ENCODE measurements at regions not wholly inside any gene's neighbourhood (a gene's known extent, or its start where the extent isn't known, plus 50 kb on each side); places are given as distances from the start of the nearest gene placed in this dataset.

GRCh38 chr21:39118061-39118460, 65.2 kb downstream of the PSMG1 start:
- TF ChIP-seq, protein P1, sequence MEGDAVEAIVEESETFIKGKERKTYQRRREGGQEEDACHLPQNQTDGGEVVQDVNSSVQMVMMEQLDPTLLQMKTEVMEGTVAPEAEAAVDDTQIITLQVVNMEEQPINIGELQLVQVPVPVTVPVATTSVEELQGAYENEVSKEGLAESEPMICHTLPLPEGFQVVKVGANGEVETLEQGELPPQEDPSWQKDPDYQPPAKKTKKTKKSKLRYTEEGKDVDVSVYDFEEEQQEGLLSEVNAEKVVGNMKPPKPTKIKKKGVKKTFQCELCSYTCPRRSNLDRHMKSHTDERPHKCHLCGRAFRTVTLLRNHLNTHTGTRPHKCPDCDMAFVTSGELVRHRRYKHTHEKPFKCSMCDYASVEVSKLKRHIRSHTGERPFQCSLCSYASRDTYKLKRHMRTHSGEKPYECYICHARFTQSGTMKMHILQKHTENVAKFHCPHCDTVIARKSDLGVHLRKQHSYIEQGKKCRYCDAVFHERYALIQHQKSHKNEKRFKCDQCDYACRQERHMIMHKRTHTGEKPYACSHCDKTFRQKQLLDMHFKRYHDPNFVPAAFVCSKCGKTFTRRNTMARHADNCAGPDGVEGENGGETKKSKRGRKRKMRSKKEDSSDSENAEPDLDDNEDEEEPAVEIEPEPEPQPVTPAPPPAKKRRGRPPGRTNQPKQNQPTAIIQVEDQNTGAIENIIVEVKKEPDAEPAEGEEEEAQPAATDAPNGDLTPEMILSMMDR (conservative IDR thresholded peaks at IDR 0.05; ENCODE audit: low read depth, low read length), result no peak
- no peak for DNase-seq (ENCODE audit: low read depth)

DNA sequence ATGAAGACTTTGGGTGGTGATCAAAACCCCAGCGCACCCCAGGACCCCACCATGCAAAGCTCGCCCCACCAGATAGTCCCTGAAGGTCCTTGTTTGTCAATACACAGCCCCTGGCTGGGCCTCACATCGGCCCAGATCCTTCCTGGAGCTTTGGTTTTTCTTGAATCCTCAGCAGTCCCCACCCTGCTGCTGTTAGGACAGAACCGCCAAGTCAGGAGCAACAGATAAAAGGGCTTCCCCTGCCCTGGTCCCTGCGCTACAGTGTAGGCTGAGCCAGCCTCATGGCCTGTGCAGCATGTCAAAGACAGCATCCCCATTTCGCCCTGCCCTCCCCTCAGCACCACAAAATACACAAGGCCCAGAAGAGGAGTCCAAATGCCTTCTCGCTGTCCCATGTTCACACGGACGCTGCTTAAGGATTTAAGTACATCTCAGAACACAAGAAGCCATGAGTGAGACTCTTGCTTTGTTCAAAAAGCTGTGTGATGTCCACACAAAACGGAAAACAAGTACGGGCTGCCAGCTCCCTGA, 65.7 kb downstream of the PSMG1 start:
- TF ChIP-seq, protein P1 (conservative IDR thresholded peaks at IDR 0.05; ENCODE audit: low read depth, low read length), result no peak
- H3K4me3 ChIP-seq (ENCODE audit: low read length), result no peak overlapping the region
- DNase-seq (ENCODE audit: low read depth), result no peak

More at GRCh38 chr21:39118061-39118460, 65.2 kb downstream of the PSMG1 start:
- H3K4me3 ChIP-seq (ENCODE audit: low read length), result no peak overlapping the region

DNA sequence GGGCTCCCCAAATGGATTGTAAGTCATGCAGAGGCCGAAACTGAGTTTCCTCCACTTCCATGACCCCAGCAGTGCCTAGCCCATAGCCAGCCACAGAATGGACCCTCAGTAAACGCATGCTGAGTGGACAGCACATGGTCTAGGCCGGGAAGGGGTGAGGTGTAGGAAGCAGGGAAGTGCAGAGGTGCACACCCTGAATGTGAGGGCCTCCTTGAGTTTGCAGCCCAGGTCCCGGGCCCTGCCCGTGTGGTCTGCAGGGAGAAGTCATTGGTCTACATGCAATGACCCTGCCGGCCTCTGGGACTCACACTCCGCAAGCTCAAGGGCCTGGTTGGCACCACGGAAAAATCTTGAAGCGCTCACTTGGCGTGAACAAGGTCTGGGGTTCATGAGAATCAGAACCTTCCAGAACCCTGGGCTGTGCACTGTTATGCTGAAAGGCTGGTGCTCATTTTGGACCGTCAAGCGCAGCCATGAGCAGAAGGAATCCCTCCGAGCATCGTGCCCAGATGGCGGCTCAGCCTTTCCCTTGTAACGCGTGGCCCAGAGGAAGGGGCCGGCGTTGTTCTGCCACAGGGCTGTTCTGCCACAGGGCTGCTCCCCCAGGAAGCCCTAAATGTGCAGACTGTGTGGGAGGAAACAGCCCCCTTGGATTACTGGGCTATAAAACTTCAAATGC, 66.4 kb downstream of the PSMG1 start:
- H3K4me3 ChIP-seq (ENCODE audit: low read length), result no peak overlapping the region
- no peak for DNase-seq (ENCODE audit: low read depth)
- TF ChIP-seq, protein P1 (conservative IDR thresholded peaks at IDR 0.05; ENCODE audit: low read depth, low read length), result no peak

- no peak for DNase-seq (ENCODE audit: low read depth)
- TF ChIP-seq, protein P1 (conservative IDR thresholded peaks at IDR 0.05; ENCODE audit: low read depth, low read length), result no peak
These were observed 67.5 kb downstream of the PSMG1 start for GRCh38 chr21:39115576-39116235.

GRCh38 chr21:39114871-39115575, 68.2 kb downstream of the PSMG1 start:
- H3K4me3 ChIP-seq (ENCODE audit: low read length), result no peak overlapping the region
- TF ChIP-seq, protein P1 (conservative IDR thresholded peaks at IDR 0.05; ENCODE audit: low read depth, low read length), result no peak
- DNase-seq (ENCODE audit: low read depth), result no peak

More at GRCh38 chr21:39115576-39116235, 67.5 kb downstream of the PSMG1 start:
- no peak overlapping the region for H3K4me3 ChIP-seq (ENCODE audit: low read length)

DNA sequence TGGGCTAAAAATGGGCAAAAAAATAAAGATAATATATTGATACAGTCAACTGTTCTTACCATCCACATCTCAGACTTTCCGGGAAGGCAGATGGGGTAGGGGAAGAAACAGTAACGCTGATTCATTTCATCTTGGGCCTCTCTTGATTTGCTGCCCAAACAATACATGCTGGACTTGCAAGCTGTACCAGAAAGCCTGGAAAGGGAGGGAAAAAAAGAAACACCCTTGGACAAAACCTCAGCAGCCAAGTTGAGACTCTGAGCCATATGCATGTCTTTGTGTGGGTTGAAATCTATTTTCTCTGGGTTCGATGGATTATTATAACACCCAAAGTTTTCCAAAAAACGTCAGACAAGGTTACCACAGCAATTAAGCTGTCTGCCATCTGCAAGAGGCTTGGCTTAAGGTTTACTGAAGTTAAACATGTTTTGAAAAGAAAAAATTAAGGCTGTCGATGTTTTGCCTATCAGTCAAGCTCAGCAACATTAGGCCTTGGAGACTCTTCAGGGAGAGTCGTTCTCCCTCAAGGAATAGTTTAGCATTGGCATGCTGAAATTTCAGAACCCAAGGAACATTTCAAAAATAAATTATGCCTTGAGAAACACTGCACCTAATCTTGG, 71.2 kb downstream of the PSMG1 start:
- TF ChIP-seq, protein P1 (conservative IDR thresholded peaks at IDR 0.05; ENCODE audit: low read depth, low read length), result no peak
- no peak overlapping the region for H3K4me3 ChIP-seq (ENCODE audit: low read length)
- DNase-seq (ENCODE audit: low read depth), result no peak

All from retinal pigment epithelial cell (primary cell).